DMS53 treated with DMSO at 0.1 percent for 48 hours (cell line): ENCODE measurements at regions not wholly inside any gene's neighbourhood (a gene's known extent, or its start where the extent isn't known, plus 50 kb on each side); places are given as distances from the start of the nearest gene placed in this dataset.
"Not testable (repeated sequence)": the region's sequence is repeated elsewhere in the genome, so short reads cannot be mapped to it uniquely, and the experiment has no call there.

Source experiments
- DNase-seq: peaks from one replicate; lab custom pipeline; 2025; ENCODE audit not compliant: unreplicated experiment; lab: John Stamatoyannopoulos, UW

GRCh38 chr9:30775236-30775635, 1609.2 kb upstream of the ACO1 start:
- DNase-seq, result no peak

GRCh38 chr9:30796764-30797163, 1587.7 kb upstream of the ACO1 start:
- no peak for DNase-seq

GRCh38 chr9:30799527-30800101, 1584.8 kb upstream of the ACO1 start:
- no peak for DNase-seq

GRCh38 chr9:30800421-30800820, 1584.0 kb upstream of the ACO1 start:
- no peak for DNase-seq

- no peak for DNase-seq
Observed at GRCh38 chr9:30812821-30813220, 1571.6 kb upstream of the ACO1 start.

GRCh38 chr9:30815585-30815984, 1568.9 kb upstream of the ACO1 start:
- no peak for DNase-seq

- no peak for DNase-seq
Observed at GRCh38 chr9:30845136-30845535, 1539.3 kb upstream of the ACO1 start.

GRCh38 chr9:30846651-30847050, 1537.8 kb upstream of the ACO1 start:
- no peak for DNase-seq

- no peak for DNase-seq
Observed at GRCh38 chr9:30851600-30851999, 1532.8 kb upstream of the ACO1 start.

GRCh38 chr9:30900706-30901105, 1483.7 kb upstream of the ACO1 start:
- DNase-seq, result no peak

- DNase-seq, result no peak
Observed at GRCh38 chr9:30913331-30913730, 1471.1 kb upstream of the ACO1 start.

- no peak for DNase-seq
Observed at GRCh38 chr9:30915451-30915850, 1469.0 kb upstream of the ACO1 start.

- no peak for DNase-seq
Observed at GRCh38 chr9:30925126-30925525, 1459.3 kb upstream of the ACO1 start.

- no peak for DNase-seq
Observed at GRCh38 chr9:30925635-30926034, 1458.8 kb upstream of the ACO1 start.

- DNase-seq, result no peak
Observed at GRCh38 chr9:30928045-30928444, 1456.4 kb upstream of the ACO1 start.

GRCh38 chr9:30932226-30932625, 1452.2 kb upstream of the ACO1 start:
- DNase-seq, result no peak

GRCh38 chr9:30935730-30936129, 1448.7 kb upstream of the ACO1 start:
- DNase-seq, result no peak

GRCh38 chr9:30937106-30937505, 1447.3 kb upstream of the ACO1 start:
- no peak for DNase-seq

GRCh38 chr9:30942852-30943251, 1441.6 kb upstream of the ACO1 start:
- DNase-seq, result not testable (repeated sequence)

GRCh38 chr9:30943446-30944224, 1440.8 kb upstream of the ACO1 start:
- DNase-seq, result no peak

- DNase-seq, result no peak
Observed at GRCh38 chr9:30944225-30944569, 1440.2 kb upstream of the ACO1 start.

GRCh38 chr9:30944741-30945280, 1439.6 kb upstream of the ACO1 start:
- no peak for DNase-seq

GRCh38 chr9:30964332-30964731, 1420.1 kb upstream of the ACO1 start:
- DNase-seq, result no peak
